D721Med (cell line): ENCODE measurements at regions not wholly inside any gene's neighbourhood (a gene's known extent, or its start where the extent isn't known, plus 50 kb on each side); places are given as distances from the start of the nearest gene placed in this dataset.

Source experiments
- DNase-seq: peaks from one replicate; pipeline ENCODE4 v3.0.0; 2011; ENCODE audit warnings: low spot score; ENCODE audit not compliant: insufficient read length
- FAIRE-seq: peaks from 2 replicates; lab custom pipeline; 2011; peaks lifted over from hg19 to GRCh38; lab: Jason Lieb, UNC
- CTCF ChIP-seq: IDR thresholded peaks from 2 replicates; pipeline ENCODE4 v1.5.1; 2012; ENCODE audit warnings: mild to moderate bottlenecking, control low read depth; ENCODE audit not compliant: insufficient read depth; ENCODE audit errors: missing control alignments

DNA sequence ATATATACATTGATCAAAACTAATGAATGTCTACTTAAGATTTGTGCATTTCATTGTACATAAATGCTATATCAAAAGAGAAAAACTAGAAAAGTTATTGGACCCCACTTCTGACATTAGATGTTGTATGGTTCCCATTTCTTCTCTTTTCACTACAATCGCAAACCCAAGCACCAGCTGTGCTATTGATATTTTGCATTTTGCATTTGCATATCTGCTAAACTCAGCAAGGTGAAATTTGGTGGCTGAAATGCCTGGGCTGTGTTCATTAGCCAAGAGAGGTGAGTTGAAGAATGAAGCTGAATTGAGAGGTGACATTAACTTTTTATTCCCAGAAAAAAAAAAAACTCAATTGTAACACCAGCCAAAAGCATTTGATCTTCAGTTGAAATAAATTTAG, 232.1 kb upstream of the TENT5A start:
- no peak for FAIRE-seq
- no peak for TF ChIP-seq CTCF

GRCh38 chr6:81981812-81982211, 229.3 kb upstream of the TENT5A start:
- no peak for TF ChIP-seq CTCF
- DNase-seq (no peak), FAIRE-seq (no peak)

More for the DNA sequence above, 232.1 kb upstream of the TENT5A start:
- no peak for DNase-seq

- DNase-seq (no peak), FAIRE-seq (no peak)
- no peak for TF ChIP-seq CTCF
Observed at GRCh38 chr6:81979767-81980166, 227.3 kb upstream of the TENT5A start.

GRCh38 chr6:81979329-81979728, 226.8 kb upstream of the TENT5A start:
- no peak for DNase-seq
- FAIRE-seq = no peak
- no peak for TF ChIP-seq CTCF

DNA sequence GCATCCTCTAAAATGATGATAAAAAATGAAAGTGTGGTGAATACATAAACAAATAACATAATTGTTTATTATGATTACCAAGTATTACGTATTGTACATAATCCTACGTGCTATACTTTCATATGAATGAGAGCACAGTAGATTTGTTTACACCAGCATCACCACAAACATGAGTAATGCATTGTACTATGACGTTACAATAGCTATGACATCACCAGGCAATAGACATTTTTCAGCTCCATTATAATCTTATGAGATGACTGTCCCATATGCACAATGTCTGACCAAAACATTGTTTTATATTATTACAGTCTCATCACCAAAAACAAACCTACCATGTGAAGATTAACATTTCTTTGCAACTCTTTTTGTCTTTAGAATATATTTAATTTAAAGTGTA, 225.7 kb upstream of the TENT5A start:
- FAIRE-seq = no peak
- no peak for DNase-seq
- no peak for TF ChIP-seq CTCF

DNA sequence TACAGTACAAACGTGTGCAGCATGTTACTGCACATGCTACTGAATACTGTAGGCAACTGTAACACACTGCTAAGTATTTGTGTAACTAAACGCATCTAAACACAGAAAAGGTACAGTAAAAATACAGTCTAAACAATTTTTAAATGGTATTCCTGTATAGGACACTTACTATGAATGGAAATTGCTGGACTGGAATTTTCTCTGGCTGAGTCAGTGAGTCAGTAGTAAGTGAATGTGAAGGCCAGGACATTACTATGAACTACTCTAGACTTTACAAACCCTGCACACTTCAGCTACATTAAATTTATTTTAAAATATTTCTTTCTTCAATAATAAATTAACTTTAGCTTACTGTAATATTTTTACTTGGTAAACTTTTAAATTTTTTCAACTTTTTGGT, 225.0 kb upstream of the TENT5A start:
- DNase-seq (no peak), FAIRE-seq (no peak)
- no peak for TF ChIP-seq CTCF

GRCh38 chr6:81969814-81970213, 217.3 kb upstream of the TENT5A start:
- FAIRE-seq (no peak), DNase-seq (no peak)
- TF ChIP-seq CTCF = no peak
